CD4-positive, alpha-beta T cell treated with Interleukin-1 beta for 1 hour (primary cell): ENCODE measurements at regions not wholly inside any gene's neighbourhood (a gene's known extent, or its start where the extent isn't known, plus 50 kb on each side); places are given as distances from the start of the nearest gene placed in this dataset.
"Not testable (repeated sequence)": the region's sequence is repeated elsewhere in the genome, so short reads cannot be mapped to it uniquely, and the experiment has no call there.

Experiments
- DNase-seq, 2 donors: peaks; one replicate each; pipeline ENCODE4 v3.0.0-alpha.2; 2020 to 2022

GRCh38 chr4:163077680-163078079, 89.0 kb downstream of the NAF1 start:
- no peak for DNase-seq

GRCh38 chr4:163072222-163072621, 94.5 kb downstream of the NAF1 start:
- DNase-seq = no peak

DNA sequence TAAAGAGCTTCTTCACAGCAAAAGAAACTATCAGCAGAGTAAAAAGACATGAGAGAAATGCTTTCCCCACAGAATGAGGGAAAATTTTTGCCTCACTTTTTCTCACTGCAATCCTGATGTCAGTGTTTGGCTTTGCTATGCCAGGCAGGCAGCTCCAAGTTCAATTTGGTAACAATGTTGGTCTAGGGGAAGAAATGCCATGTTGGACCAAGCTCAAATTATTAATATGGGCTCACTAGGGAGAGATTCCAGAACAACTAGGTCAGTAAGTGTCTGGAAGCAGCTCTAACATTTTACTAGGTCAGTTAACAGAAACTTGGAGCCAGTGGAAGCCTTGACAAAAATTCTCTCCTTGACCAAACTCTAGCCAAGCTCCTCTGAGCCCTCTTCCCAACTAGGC, 95.4 kb downstream of the NAF1 start:
- no peak for DNase-seq

DNA sequence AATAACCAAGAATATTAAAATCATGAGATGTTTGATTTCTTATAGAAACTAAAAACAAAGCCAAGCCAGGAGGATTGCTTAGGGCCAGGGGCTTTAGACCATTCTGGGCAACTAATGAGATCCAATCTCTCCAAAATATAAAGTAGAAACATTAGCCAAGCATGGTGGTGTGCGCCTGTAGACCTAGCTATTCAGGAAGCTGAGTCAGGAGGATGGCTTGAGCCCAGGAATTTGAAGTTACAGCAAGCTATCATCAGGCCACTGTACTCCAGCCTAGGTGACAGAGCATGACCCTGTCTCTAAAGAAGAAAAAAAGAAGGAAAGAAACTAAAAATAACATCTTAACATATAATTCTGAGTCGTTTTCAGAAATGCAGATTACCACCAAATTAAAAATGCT, 96.7 kb downstream of the NAF1 start:
- no peak for DNase-seq

GRCh38 chr4:163063891-163064290, 102.8 kb downstream of the NAF1 start:
- no peak for DNase-seq

- peak in 1 of 2 donors; percentile 7 for DNase-seq
Observed at GRCh38 chr4:163048447-163048846, 118.2 kb downstream of the NAF1 start.

GRCh38 chr4:163042306-163042705, 124.4 kb downstream of the NAF1 start:
- DNase-seq = no peak

DNA sequence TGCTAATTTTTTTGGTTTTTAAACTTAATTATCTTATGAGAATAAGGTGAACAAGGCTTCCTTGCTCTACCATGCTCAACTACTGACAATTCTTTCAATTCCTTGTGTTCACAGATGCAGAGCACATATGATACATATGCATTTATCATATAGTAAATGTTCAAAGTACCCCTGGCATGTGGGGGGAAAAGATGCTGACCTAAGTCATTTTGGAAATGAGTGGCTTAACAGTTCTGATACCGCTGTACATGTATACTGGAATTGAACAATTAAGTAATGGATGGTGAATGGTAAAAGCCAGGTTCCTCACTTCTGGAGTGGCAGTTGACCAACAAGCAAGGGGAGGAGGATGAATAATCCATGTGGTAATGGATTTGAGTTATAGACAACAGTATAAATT, 149.6 kb downstream of the NAF1 start:
- no peak for DNase-seq

GRCh38 chr4:163012816-163013215, 153.9 kb downstream of the NAF1 start:
- DNase-seq = no peak

- no peak for DNase-seq
Observed at GRCh38 chr4:163003979-163004378, 162.7 kb downstream of the NAF1 start.

DNA sequence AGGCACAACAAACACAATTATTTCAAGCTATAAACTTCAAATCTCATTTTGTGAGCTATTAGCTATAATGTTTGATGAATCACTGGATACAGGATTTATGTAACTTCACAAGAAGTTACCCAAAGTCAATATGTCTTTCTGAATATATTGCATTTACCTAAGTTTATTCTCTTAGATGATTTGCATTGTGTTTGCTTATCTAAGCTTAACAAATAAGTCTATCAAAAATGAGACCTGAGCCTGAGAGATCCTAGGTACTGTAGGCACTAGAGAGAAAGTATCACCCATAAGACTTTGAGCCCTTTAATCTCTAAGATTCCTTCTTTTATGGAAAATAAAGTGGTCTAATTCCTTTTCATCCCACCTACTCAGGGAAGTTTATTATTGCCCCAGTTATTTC, 178.2 kb downstream of the NAF1 start:
- no peak for DNase-seq

GRCh38 chr4:162985131-162985530, 181.6 kb downstream of the NAF1 start:
- DNase-seq = no peak

DNA sequence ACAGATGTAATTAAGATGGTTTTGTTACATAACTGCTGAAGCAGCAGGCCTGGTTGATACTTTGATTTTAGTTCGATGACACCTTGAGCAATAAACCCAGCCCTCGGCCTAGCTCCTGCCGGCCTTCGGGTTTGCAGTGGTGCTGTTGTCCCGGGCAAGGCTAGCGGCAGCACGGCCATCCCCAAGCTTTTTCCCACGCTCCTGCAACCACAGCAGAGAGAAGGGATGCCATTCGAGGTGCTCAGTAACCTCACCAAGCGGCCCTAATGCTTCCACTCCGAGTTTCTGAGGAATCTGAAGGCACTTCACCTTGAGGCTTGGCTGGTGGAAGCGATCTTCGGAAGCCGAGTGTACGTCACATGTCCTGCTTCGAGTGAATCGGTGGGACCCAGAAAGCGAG, 182.1 kb downstream of the NAF1 start:
- DNase-seq = no peak

- no peak for DNase-seq
Observed at GRCh38 chr4:162981823-162982222, 184.9 kb downstream of the NAF1 start.

- DNase-seq = no peak
Observed at GRCh38 chr4:162978398-162978797, 188.3 kb downstream of the NAF1 start.

DNA sequence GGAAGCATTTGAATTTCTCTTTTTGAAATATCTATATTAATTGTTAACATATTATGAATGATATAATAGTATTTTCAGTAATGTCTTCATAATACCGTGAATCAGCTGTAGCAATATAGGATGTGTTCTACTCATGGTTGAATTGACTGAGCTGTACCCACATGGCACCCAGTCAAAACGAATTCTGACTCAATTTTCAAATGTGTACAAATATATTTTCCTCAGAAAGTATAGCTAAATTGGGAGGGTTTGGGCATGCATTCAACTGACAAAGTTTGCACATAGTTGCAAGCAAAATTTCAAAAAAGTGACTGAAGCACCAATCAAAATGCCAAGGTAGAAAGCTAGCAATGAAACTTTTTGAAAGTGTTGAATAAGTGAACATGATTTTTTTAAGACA, 188.9 kb downstream of the NAF1 start:
- DNase-seq = no peak

- DNase-seq = no peak
Observed at GRCh38 chr4:162972661-162973330, 193.9 kb downstream of the NAF1 start.

GRCh38 chr4:162969194-162969593, 197.5 kb downstream of the NAF1 start:
- no peak for DNase-seq

DNA sequence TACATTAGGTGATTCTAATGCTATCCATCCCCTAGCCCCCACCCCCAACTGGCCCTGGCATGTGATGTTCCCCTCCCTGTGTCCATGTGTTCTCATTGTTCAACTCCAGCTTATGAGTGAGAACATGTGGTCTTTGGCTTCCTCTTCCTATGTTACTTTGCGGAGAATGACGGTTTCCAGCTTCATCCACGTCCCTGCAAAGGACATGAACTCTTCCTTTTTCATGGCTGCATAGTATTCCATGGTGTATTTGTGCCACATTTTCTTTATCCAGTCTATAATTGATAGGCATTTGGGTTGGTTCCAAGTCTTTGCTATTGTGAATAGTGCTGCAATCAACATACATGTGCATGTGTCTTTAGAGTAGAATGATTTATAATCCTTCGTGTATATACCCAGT, 200.7 kb downstream of the NAF1 start:
- DNase-seq = not testable (repeated sequence)

- no peak for DNase-seq
Observed at GRCh38 chr4:162959046-162959445, 207.6 kb downstream of the NAF1 start.

DNA sequence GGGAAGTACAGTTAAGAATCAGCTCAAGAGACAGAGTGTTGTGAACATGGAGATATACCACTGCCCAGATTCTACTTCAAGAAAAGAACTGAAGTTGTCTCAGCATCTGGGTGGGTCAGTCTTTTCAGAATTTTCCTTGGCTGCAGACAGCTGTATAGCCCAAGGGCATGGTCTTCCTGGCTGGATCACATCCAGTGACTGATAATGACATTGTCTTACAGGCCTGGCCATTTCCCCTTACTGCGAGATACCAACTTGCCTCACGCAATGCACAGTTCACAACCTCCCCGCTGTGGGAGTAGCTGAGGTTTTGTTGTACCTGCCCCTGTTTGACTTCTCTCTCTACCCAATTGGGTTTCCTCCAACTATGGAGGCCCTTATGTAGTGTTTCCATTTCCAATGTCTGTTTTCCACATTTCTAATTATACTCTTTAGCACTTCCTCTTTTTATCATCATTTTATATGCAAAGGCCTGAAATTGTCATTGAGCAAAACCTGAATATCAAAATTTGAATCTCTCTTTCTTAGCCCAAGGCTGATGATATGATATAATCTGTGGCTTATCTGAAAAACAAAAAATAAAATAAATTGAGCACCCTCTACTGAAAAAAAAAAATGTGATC, 209.1 kb downstream of the NAF1 start:
- DNase-seq = no peak

DNA sequence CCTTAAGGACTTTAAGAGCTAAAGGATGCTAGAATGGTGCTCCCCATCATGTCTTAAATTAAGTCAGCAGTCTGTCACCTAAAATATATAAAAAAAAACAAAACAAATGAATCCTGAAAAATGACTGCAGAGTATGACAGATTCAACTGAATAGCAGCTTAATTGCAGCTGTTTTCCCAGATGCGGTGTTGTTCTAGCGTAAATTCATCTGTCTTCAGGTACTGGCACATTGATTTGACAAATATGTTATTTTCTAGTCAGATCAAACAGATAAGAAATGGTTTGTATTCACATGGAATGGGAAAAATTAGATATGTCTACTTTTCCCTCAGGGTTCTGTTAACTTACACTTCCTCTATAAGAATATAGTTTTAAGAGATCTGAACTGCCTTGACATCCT, 211.7 kb downstream of the NAF1 start:
- DNase-seq = no peak

GRCh38 chr4:162952232-162952631, 214.5 kb downstream of the NAF1 start:
- DNase-seq = no peak

DNA sequence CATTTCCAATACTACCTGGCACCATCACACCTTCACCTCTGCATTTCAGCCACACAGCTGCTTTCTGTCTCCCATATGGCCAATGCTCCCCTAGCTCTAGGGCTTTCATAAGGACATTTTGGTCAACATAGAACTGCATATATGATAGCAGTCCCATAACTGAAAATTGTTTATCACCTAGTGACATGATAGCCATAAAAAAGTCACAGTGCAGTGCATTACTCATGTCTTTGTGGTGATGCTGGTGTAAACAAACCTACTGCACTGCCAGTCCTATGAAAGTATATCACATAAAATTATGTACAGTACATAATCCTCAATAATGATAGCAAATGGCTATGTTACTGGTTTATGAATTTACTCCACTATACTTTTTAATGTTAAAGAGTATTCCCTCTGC, 221.0 kb downstream of the NAF1 start:
- no peak for DNase-seq

GRCh38 chr4:162943263-162943662, 223.4 kb downstream of the NAF1 start:
- no peak for DNase-seq
